Thyroid gland (tissue), 4 donors: ENCODE measurements at regions not wholly inside any gene's neighbourhood (a gene's known extent, or its start where the extent isn't known, plus 50 kb on each side); places are given as distances from the start of the nearest gene placed in this dataset.

Source experiments
- POLR2A ChIP-seq, 2 donors: fragments of 450-650 bp; IDR thresholded peaks; one replicate each; pipeline ENCODE4 v1.6.1; 2017; ENCODE audit warnings: antibody characterized with exemption in 2 of 2, mild to moderate bottlenecking in 2 of 2, moderate library complexity in 1 of 2
- TF ChIP-seq, protein P1 (sequence below), 6 experiments: fragments of 200-600 bp in 3 of 6; fragments of 450-650 bp in 3 of 6; sonication (generic) in 3 of 6; IDR thresholded peaks; one replicate each; pipeline ENCODE4 v1.5.1; 2016 to 2019; ENCODE audit warnings: antibody characterized with exemption in 6 of 6, mild to moderate bottlenecking in 2 of 6, inconsistent platforms in 1 of 6, moderate library complexity in 1 of 6

- TF ChIP-seq, protein P1, sequence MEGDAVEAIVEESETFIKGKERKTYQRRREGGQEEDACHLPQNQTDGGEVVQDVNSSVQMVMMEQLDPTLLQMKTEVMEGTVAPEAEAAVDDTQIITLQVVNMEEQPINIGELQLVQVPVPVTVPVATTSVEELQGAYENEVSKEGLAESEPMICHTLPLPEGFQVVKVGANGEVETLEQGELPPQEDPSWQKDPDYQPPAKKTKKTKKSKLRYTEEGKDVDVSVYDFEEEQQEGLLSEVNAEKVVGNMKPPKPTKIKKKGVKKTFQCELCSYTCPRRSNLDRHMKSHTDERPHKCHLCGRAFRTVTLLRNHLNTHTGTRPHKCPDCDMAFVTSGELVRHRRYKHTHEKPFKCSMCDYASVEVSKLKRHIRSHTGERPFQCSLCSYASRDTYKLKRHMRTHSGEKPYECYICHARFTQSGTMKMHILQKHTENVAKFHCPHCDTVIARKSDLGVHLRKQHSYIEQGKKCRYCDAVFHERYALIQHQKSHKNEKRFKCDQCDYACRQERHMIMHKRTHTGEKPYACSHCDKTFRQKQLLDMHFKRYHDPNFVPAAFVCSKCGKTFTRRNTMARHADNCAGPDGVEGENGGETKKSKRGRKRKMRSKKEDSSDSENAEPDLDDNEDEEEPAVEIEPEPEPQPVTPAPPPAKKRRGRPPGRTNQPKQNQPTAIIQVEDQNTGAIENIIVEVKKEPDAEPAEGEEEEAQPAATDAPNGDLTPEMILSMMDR (IDR thresholded peaks at IDR 0.05): no peak
- TF ChIP-seq POLR2A (IDR thresholded peaks at IDR 0.05): no peak
Observed at GRCh38 chr15:95215017-95215416, 983.7 kb downstream of the MCTP2 start.
